Dendritic cell treated with granulocyte-macrophage colony-stimulating factor and Interleukin-4, amounts not matched to agents 40 ng/mL and 50 ng/mL, for 4 days (primary cell): ENCODE measurements at regions not wholly inside any gene's neighbourhood (a gene's known extent, or its start where the extent isn't known, plus 50 kb on each side); places are given as distances from the start of the nearest gene placed in this dataset.

Experiments used
- H3K27ac Mint-ChIP-seq: one replicate; pipeline ENCODE4 v1.8.0; 2022; ENCODE audit warnings: mild to moderate bottlenecking, mixed read lengths
- H3K27me3 Mint-ChIP-seq: one replicate; pipeline ENCODE4 v1.8.0; 2022; ENCODE audit warnings: mild to moderate bottlenecking, mixed read lengths
- H3K36me3 Mint-ChIP-seq: one replicate; pipeline ENCODE4 v1.8.0; 2022; ENCODE audit warnings: low read depth, mixed read lengths
- H3K4me1 Mint-ChIP-seq: one replicate; pipeline ENCODE4 v1.8.0; 2022; ENCODE audit warnings: low read depth, mixed read lengths
- H3K4me3 Mint-ChIP-seq: one replicate; pipeline ENCODE4 v1.8.0; 2022; ENCODE audit warnings: mild to moderate bottlenecking, moderate library complexity, mixed read lengths
- H3K9me3 Mint-ChIP-seq: one replicate; pipeline ENCODE4 v1.8.0; 2022; ENCODE audit warnings: mixed read lengths
- intact Hi-C: fragments of 100-400 bp; cut with micrococcal nuclease; formaldehyde crosslinking; loops from one replicate; pipeline ENCODE4 v1.15.0; 2022

GRCh38 chr21:15431053-15431452, 298.7 kb upstream of the USP25 start:
- Mint-ChIP-seq H3K4me3 (no peak overlapping the region), H3K9me3 (peaks cover 9% of the 10 kb centered on the region), H3K36me3 (no peaks in the 10 kb centered on the region), H3K27ac (no peak overlapping the region), H3K27me3 (no peaks in the 10 kb centered on the region), H3K4me1 (peaks cover 5% of the 10 kb centered on the region)
- intact Hi-C loops = no loop called here

GRCh38 chr21:15433091-15433490, 296.7 kb upstream of the USP25 start:
- intact Hi-C loops = no loop called here
- Mint-ChIP-seq H3K9me3 (peaks cover 9% of the 10 kb centered on the region), H3K4me3 (no peak overlapping the region), H3K4me1 (peaks cover 5% of the 10 kb centered on the region), H3K27ac (no peak overlapping the region), H3K27me3 (no peaks in the 10 kb centered on the region), H3K36me3 (no peaks in the 10 kb centered on the region)

GRCh38 chr21:15434163-15434905, 295.4 kb upstream of the USP25 start:
- no peaks in the 10 kb centered on the region for H3K27me3 Mint-ChIP-seq
- H3K4me3 Mint-ChIP-seq = no peak overlapping the region
- peaks cover 9% of the 10 kb centered on the region for H3K9me3 Mint-ChIP-seq
- H3K27ac Mint-ChIP-seq = no peak overlapping the region
- H3K36me3 Mint-ChIP-seq = no peaks in the 10 kb centered on the region
- H3K4me1 Mint-ChIP-seq = peaks cover 5% of the 10 kb centered on the region
- intact Hi-C loops = no loop called here

- H3K27ac Mint-ChIP-seq = no peak overlapping the region
- H3K36me3 Mint-ChIP-seq = no peaks in the 10 kb centered on the region
- intact Hi-C loops = loop anchor here (5.0 kb wide), 1 partner anchor 224 kb away; no protein-coding TSS in a partner anchor
- no peak overlapping the region for H3K4me3 Mint-ChIP-seq
- peaks cover 9% of the 10 kb centered on the region for H3K9me3 Mint-ChIP-seq
- H3K4me1 Mint-ChIP-seq = peaks cover 4% of the 10 kb centered on the region
- no peaks in the 10 kb centered on the region for H3K27me3 Mint-ChIP-seq
Observed at GRCh38 chr21:15436031-15436430, 293.8 kb upstream of the USP25 start.

GRCh38 chr21:15437883-15438282, 291.9 kb upstream of the USP25 start:
- intact Hi-C loops = loop anchor here (5.0 kb wide), 1 partner anchor 226 kb away; no protein-coding TSS in a partner anchor
- peaks cover 9% of the 10 kb centered on the region for H3K4me1 Mint-ChIP-seq
- no peak overlapping the region for H3K4me3 Mint-ChIP-seq
- no peaks in the 10 kb centered on the region for H3K27me3 Mint-ChIP-seq
- H3K9me3 Mint-ChIP-seq = peaks cover 9% of the 10 kb centered on the region
- H3K36me3 Mint-ChIP-seq = no peaks in the 10 kb centered on the region
- H3K27ac Mint-ChIP-seq = no peak overlapping the region

GRCh38 chr21:15439726-15440125, 290.1 kb upstream of the USP25 start:
- H3K36me3 Mint-ChIP-seq = no peaks in the 10 kb centered on the region
- intact Hi-C loops = loop anchor here (5.0 to 10.0 kb wide), 3 partner anchors 38 to 375 kb away; partner anchors contain the start of gene NRIP1
- peaks cover 22% of the 10 kb centered on the region for H3K4me1 Mint-ChIP-seq
- H3K27ac Mint-ChIP-seq = no peak overlapping the region
- H3K9me3 Mint-ChIP-seq = no peaks in the 10 kb centered on the region
- H3K27me3 Mint-ChIP-seq = no peaks in the 10 kb centered on the region
- H3K4me3 Mint-ChIP-seq = no peak overlapping the region

- no peak overlapping the region for H3K4me3 Mint-ChIP-seq
- H3K36me3 Mint-ChIP-seq = no peaks in the 10 kb centered on the region
- H3K27me3 Mint-ChIP-seq = no peaks in the 10 kb centered on the region
- H3K27ac Mint-ChIP-seq = no peak overlapping the region
- intact Hi-C loops = loop anchor here (5.0 to 10.0 kb wide), 2 partner anchors 36 to 376 kb away; partner anchors contain the start of gene NRIP1
- H3K4me1 Mint-ChIP-seq = peaks cover 31% of the 10 kb centered on the region
- no peaks in the 10 kb centered on the region for H3K9me3 Mint-ChIP-seq
Observed at GRCh38 chr21:15441060-15441493, 288.7 kb upstream of the USP25 start.

- Mint-ChIP-seq H3K36me3 (no peaks in the 10 kb centered on the region), H3K4me3 (no peak overlapping the region), H3K27me3 (no peaks in the 10 kb centered on the region), H3K4me1 (peaks cover 38% of the 10 kb centered on the region), H3K9me3 (no peaks in the 10 kb centered on the region), H3K27ac (no peak overlapping the region)
- intact Hi-C loops = loop anchor here (5.0 to 10.0 kb wide), 2 partner anchors 35 to 377 kb away; partner anchors contain the start of gene NRIP1
Observed at GRCh38 chr21:15441992-15442391, 287.8 kb upstream of the USP25 start.

GRCh38 chr21:15442743-15443469, 286.9 kb upstream of the USP25 start:
- H3K27ac Mint-ChIP-seq = peak overlapping the region; percentile 59
- no peak overlapping the region for H3K4me3 Mint-ChIP-seq
- no peaks in the 10 kb centered on the region for H3K27me3 Mint-ChIP-seq
- H3K9me3 Mint-ChIP-seq = no peaks in the 10 kb centered on the region
- intact Hi-C loops = loop anchor here (5.0 to 10.0 kb wide), 2 partner anchors 34 to 378 kb away; partner anchors contain the start of gene NRIP1
- peaks cover 38% of the 10 kb centered on the region for H3K4me1 Mint-ChIP-seq
- H3K36me3 Mint-ChIP-seq = no peaks in the 10 kb centered on the region

- peak overlapping the region; percentile 59 for H3K27ac Mint-ChIP-seq
- intact Hi-C loops = loop anchor here (5.0 to 10.0 kb wide), 2 partner anchors 34 to 379 kb away; partner anchors contain the start of gene NRIP1
- H3K36me3 Mint-ChIP-seq = peaks cover 5% of the 10 kb centered on the region
- H3K9me3 Mint-ChIP-seq = peaks cover 6% of the 10 kb centered on the region
- H3K4me1 Mint-ChIP-seq = peaks cover 38% of the 10 kb centered on the region
- H3K27me3 Mint-ChIP-seq = no peaks in the 10 kb centered on the region
- H3K4me3 Mint-ChIP-seq = no peak overlapping the region
Observed at GRCh38 chr21:15443740-15444117, 286.1 kb upstream of the USP25 start.

- H3K27ac Mint-ChIP-seq = peak overlapping the region; percentile 86
- H3K27me3 Mint-ChIP-seq = no peaks in the 10 kb centered on the region
- H3K4me3 Mint-ChIP-seq = no peak overlapping the region
- peaks cover 38% of the 10 kb centered on the region for H3K4me1 Mint-ChIP-seq
- peaks cover 12% of the 10 kb centered on the region for H3K9me3 Mint-ChIP-seq
- H3K36me3 Mint-ChIP-seq = peaks cover 5% of the 10 kb centered on the region
- intact Hi-C loops = loop anchor here (5.0 to 10.0 kb wide), 2 partner anchors 33 to 380 kb away; partner anchors contain the start of gene NRIP1
Observed at GRCh38 chr21:15444118-15444960, 285.4 kb upstream of the USP25 start.

GRCh38 chr21:15445327-15445726, 284.5 kb upstream of the USP25 start:
- peak overlapping the region; percentile 86 for H3K27ac Mint-ChIP-seq
- peaks cover 14% of the 10 kb centered on the region for H3K9me3 Mint-ChIP-seq
- peaks cover 5% of the 10 kb centered on the region for H3K36me3 Mint-ChIP-seq
- peak overlapping the region; percentile 62 for H3K4me3 Mint-ChIP-seq
- intact Hi-C loops = loop anchor here (10.0 kb wide), 1 partner anchor 381 kb away; the partner anchor contains the start of gene NRIP1
- H3K27me3 Mint-ChIP-seq = no peaks in the 10 kb centered on the region
- peaks cover 38% of the 10 kb centered on the region for H3K4me1 Mint-ChIP-seq

- Mint-ChIP-seq H3K4me3 (peak overlapping the region; percentile 31), H3K4me1 (peaks cover 34% of the 10 kb centered on the region), H3K9me3 (peaks cover 14% of the 10 kb centered on the region), H3K36me3 (peaks cover 5% of the 10 kb centered on the region), H3K27ac (peak overlapping the region; percentile 69), H3K27me3 (no peaks in the 10 kb centered on the region)
- intact Hi-C loops = loop anchor here (10.0 kb wide), 1 partner anchor 381 kb away; the partner anchor contains the start of gene NRIP1
Observed at GRCh38 chr21:15446223-15446622, 283.6 kb upstream of the USP25 start.
